ENCODE measurements at regions not wholly inside any gene's neighbourhood (a gene's known extent, or its start where the extent isn't known, plus 50 kb on each side); places are given as distances from the start of the nearest gene placed in this dataset.

GRCh38 chrX:81354954-81355353, 153.1 kb downstream of the SH3BGRL start:
- TF ChIP-seq CTCF (IDR thresholded peaks at IDR 0.05) (no peak), POLR2AphosphoS5 (IDR thresholded peaks at IDR 0.05) (no peak), EP300 (IDR thresholded peaks at IDR 0.05) (no peak), POLR2A (IDR thresholded peaks at IDR 0.05) (no peak)
